Fibroblast of mammary gland (primary cell): ENCODE measurements at regions not wholly inside any gene's neighbourhood (a gene's known extent, or its start where the extent isn't known, plus 50 kb on each side); places are given as distances from the start of the nearest gene placed in this dataset.

ENCODE experiments used
- DNase-seq: peaks from one replicate; pipeline ENCODE4 v3.0.0-alpha.2; 2010; ENCODE audit warnings: low read depth
- H3K4me3 ChIP-seq: 2 replicates; pipeline ENCODE4 v1.5.1; 2011; ENCODE audit warnings: low read depth, mild to moderate bottlenecking, low read length, moderate library complexity; ENCODE audit not compliant: control insufficient read depth
- CTCF ChIP-seq: conservative IDR thresholded peaks from 2 replicates; pipeline ENCODE4 v1.5.1; 2011; ENCODE audit warnings: low read depth, low read length, inconsistent platforms; ENCODE audit not compliant: control insufficient read depth, insufficient read depth

- peak; percentile 36 for DNase-seq
- no peak for TF ChIP-seq CTCF
- no peak overlapping the region for H3K4me3 ChIP-seq
Observed at GRCh38 chr12:24482882-24483604, 465.9 kb downstream of the BCAT1 start.

GRCh38 chr12:24482044-24482443 is 466.9 kb downstream of the BCAT1 start:
- no peak overlapping the region for H3K4me3 ChIP-seq
- TF ChIP-seq CTCF: no peak
- DNase-seq: no peak

GRCh38 chr12:24480766-24481449 is 468.0 kb downstream of the BCAT1 start:
- no peak for DNase-seq
- TF ChIP-seq CTCF: no peak
- no peak overlapping the region for H3K4me3 ChIP-seq

GRCh38 chr12:24479131-24479530 is 469.8 kb downstream of the BCAT1 start:
- no peak overlapping the region for H3K4me3 ChIP-seq
- DNase-seq: no peak
- no peak for TF ChIP-seq CTCF

GRCh38 chr12:24478254-24478653 is 470.6 kb downstream of the BCAT1 start:
- no peak overlapping the region for H3K4me3 ChIP-seq
- no peak for TF ChIP-seq CTCF
- DNase-seq: no peak

GRCh38 chr12:24476310-24476709 is 472.6 kb downstream of the BCAT1 start:
- no peak for DNase-seq
- no peak overlapping the region for H3K4me3 ChIP-seq
- no peak for TF ChIP-seq CTCF
